KMS-11 (cell line): ENCODE measurements at regions not wholly inside any gene's neighbourhood (a gene's known extent, or its start where the extent isn't known, plus 50 kb on each side); places are given as distances from the start of the nearest gene placed in this dataset.

Experiments
- H2AFZ ChIP-seq: fragments of 200-600 bp; sonication (generic); 2 replicates; pipeline ENCODE4 v1.6.1; 2016; ENCODE audit warnings: antibody characterized with exemption, mixed run types, low read depth
- H3K27ac ChIP-seq: fragments of 200-600 bp; sonication (generic); 2 replicates; pipeline ENCODE4 v1.6.1; 2016; ENCODE audit warnings: mild to moderate bottlenecking, mixed run types
- H3K27me3 ChIP-seq: fragments of 200-600 bp; sonication (generic); 2 replicates; pipeline ENCODE4 v1.6.1; 2017; ENCODE audit warnings: mild to moderate bottlenecking, low read depth, mixed run types, moderate library complexity; ENCODE audit not compliant: insufficient read depth
- H3K36me3 ChIP-seq: fragments of 200-600 bp; sonication (generic); 2 replicates; pipeline ENCODE4 v1.6.1; 2017; ENCODE audit warnings: mild to moderate bottlenecking, mixed run types; ENCODE audit not compliant: insufficient read depth
- H3K4me1 ChIP-seq: fragments of 200-600 bp; sonication (generic); 2 replicates; pipeline ENCODE4 v1.6.1; 2016; ENCODE audit warnings: mild to moderate bottlenecking, low read depth, mixed run types; ENCODE audit not compliant: poor library complexity, severe bottlenecking
- H3K4me2 ChIP-seq: fragments of 200-600 bp; sonication (generic); 2 replicates; pipeline ENCODE4 v1.7.0; 2016; ENCODE audit warnings: mild to moderate bottlenecking, mixed run types
- H3K4me3 ChIP-seq: fragments of 200-600 bp; sonication (generic); IDR thresholded peaks from 2 replicates; pipeline ENCODE4 v1.6.1; 2017; ENCODE audit warnings: low read depth, low read length, mixed read lengths; ENCODE audit not compliant: insufficient read depth
- H3K79me2 ChIP-seq: fragments of 200-600 bp; sonication (generic); 2 replicates; pipeline ENCODE4 v1.6.1; 2016; ENCODE audit warnings: low read depth, mixed run types; ENCODE audit not compliant: insufficient read depth
- H3K9ac ChIP-seq: fragments of 200-600 bp; sonication (generic); 2 replicates; pipeline ENCODE4 v1.6.1; 2016; ENCODE audit warnings: mild to moderate bottlenecking, mixed run types
- H4K20me1 ChIP-seq: fragments of 200-600 bp; sonication (generic); 2 replicates; pipeline ENCODE4 v1.6.1; 2016; ENCODE audit warnings: mild to moderate bottlenecking, mixed run types; ENCODE audit not compliant: insufficient read depth
- CTCF ChIP-seq: fragments of 200-600 bp; sonication (generic); conservative IDR thresholded peaks from 2 replicates; pipeline ENCODE4 v1.6.1; 2017; ENCODE audit warnings: low read depth, mild to moderate bottlenecking, antibody characterized with exemption, low read length, moderate library complexity, mixed read lengths

GRCh38 chr1:83060221-83060620 lies 938.7 kb downstream of the TTLL7 start:
- TF ChIP-seq CTCF = no peak
- Histone ChIP-seq H3K9ac (no peak overlapping the region), H3K27me3 (no peaks in the 10 kb centered on the region)

GRCh38 chr1:83058327-83058726 lies 940.6 kb downstream of the TTLL7 start:
- Histone ChIP-seq H3K27me3 (no peaks in the 10 kb centered on the region), H3K4me2 (no peak overlapping the region), H3K9ac (no peak overlapping the region), H3K4me3 (no peak overlapping the region), H2AFZ (no peak overlapping the region), H3K79me2 (no peaks in the 10 kb centered on the region), H4K20me1 (no peaks in the 10 kb centered on the region), H3K4me1 (no peaks in the 10 kb centered on the region), H3K27ac (no peak overlapping the region), H3K36me3 (no peaks in the 10 kb centered on the region)
- TF ChIP-seq CTCF = no peak

More at GRCh38 chr1:83060221-83060620, 938.7 kb downstream of the TTLL7 start:
- no peak overlapping the region for H3K4me2 ChIP-seq
- no peaks in the 10 kb centered on the region for H4K20me1 ChIP-seq
- no peaks in the 10 kb centered on the region for H3K4me1 ChIP-seq
- H3K36me3 ChIP-seq = no peaks in the 10 kb centered on the region
- H3K79me2 ChIP-seq = no peaks in the 10 kb centered on the region
- H3K27ac ChIP-seq = no peak overlapping the region
- H3K4me3 ChIP-seq = no peak overlapping the region
- H2AFZ ChIP-seq = no peak overlapping the region

GRCh38 chr1:83055391-83056170 lies 943.4 kb downstream of the TTLL7 start:
- Histone ChIP-seq H4K20me1 (no peaks in the 10 kb centered on the region), H3K36me3 (no peaks in the 10 kb centered on the region), H3K9ac (no peak overlapping the region), H3K4me3 (no peak overlapping the region), H3K4me2 (no peak overlapping the region), H2AFZ (no peak overlapping the region), H3K27me3 (no peaks in the 10 kb centered on the region), H3K27ac (no peak overlapping the region), H3K4me1 (no peaks in the 10 kb centered on the region), H3K79me2 (no peaks in the 10 kb centered on the region)
- no peak for TF ChIP-seq CTCF

GRCh38 chr1:83053446-83053845 lies 945.5 kb downstream of the TTLL7 start:
- Histone ChIP-seq H3K79me2 (no peaks in the 10 kb centered on the region), H3K4me3 (no peak overlapping the region), H3K36me3 (no peaks in the 10 kb centered on the region), H4K20me1 (no peaks in the 10 kb centered on the region), H3K27me3 (no peaks in the 10 kb centered on the region), H3K4me2 (no peak overlapping the region), H3K4me1 (no peaks in the 10 kb centered on the region), H3K9ac (no peak overlapping the region), H3K27ac (no peak overlapping the region), H2AFZ (no peak overlapping the region)
- TF ChIP-seq CTCF = no peak
